ENCODE measurements at regions not wholly inside any gene's neighbourhood (a gene's known extent, or its start where the extent isn't known, plus 50 kb on each side); places are given as distances from the start of the nearest gene placed in this dataset.
A peak's percentile ranks its signal among the peaks of the same experiment; 100 is the strongest.

DNA sequence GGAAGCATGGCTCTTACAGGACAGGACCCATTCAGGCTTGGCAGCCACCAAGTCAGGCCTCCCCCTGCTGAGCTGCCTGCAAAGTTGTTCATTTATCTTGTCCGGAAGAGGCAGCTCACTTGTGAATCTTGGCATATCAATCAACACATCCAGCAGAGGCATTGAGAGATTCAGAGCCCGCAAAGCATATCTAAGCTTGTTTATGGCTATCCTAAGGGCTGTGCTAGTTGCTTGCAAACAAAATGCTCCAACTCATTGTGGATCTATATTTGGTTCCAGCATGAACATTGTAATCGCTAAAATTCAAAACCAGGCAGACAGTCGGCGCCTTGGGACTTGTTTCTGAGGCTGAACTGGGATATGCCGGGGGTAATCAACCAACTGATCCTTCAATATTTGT, 106.1 kb downstream of the UNC5CL start:
- H2AK5ac ChIP-seq (ENCODE audit: low read depth, low read length): no peak overlapping the region
- H3K36me3 ChIP-seq (replicated peaks in 1 of 2; ENCODE audit: control insufficient read depth in 2 of 2, insufficient read depth in 2 of 2, low read length in 2 of 2): no peaks in the 10 kb centered on the region
- no peak overlapping the region for H3K18ac ChIP-seq (ENCODE audit: low read length)
- H3K79me1 ChIP-seq (ENCODE audit: low read depth, low read length): no peaks in the 10 kb centered on the region
- no peaks in the 10 kb centered on the region for H3K27me3 ChIP-seq (ENCODE audit: control insufficient read depth in 3 of 3, insufficient read depth in 3 of 3, low read depth in 1 of 3, low read length in 3 of 3)
- H2BK5ac ChIP-seq (ENCODE audit: low read length): no peak overlapping the region
- H3K9ac ChIP-seq (ENCODE audit: low read depth, low read length, poor library complexity): no peak overlapping the region
- H3K23ac ChIP-seq (ENCODE audit: low read depth, low read length, poor library complexity): peak overlapping the region; percentile 3
- no CpG with 5 or more reads among the region's 6 CpGs for WGBS, 2 donors (ENCODE audit: extremely low coverage in 2 of 2, insufficient read length in 2 of 2, insufficient replicate concordance in 1 of 2)
- H2AFZ ChIP-seq (ENCODE audit: low read length): no peak overlapping the region
- no peak overlapping the region for H2BK15ac ChIP-seq (ENCODE audit: low read length)
- no peak overlapping the region for H4K8ac ChIP-seq (ENCODE audit: low read depth, low read length)
- H3K4me2 ChIP-seq (ENCODE audit: insufficient read depth, low read length, poor library complexity, severe bottlenecking): no peak overlapping the region
- no peak overlapping the region for H3K4ac ChIP-seq (ENCODE audit: low read length)
- H3K27ac ChIP-seq (replicated peaks; ENCODE audit: low read length): no peak overlapping the region
- peaks cover 3 to 9% of the 10 kb centered on the region in 2 donors for H3K4me1 ChIP-seq (ENCODE audit: control insufficient read depth in 2 of 2, insufficient read depth in 1 of 2, low read depth in 1 of 2, low read length in 2 of 2)
- no peak overlapping the region for H3K4me3 ChIP-seq (ENCODE audit: low read length in 2 of 2)
- no peaks in the 10 kb centered on the region for H3K9me3 ChIP-seq (replicated peaks in 1 of 2; ENCODE audit: control insufficient read depth in 2 of 2, insufficient read depth in 1 of 2, low read depth in 1 of 2, low read length in 2 of 2)
- no peak overlapping the region for H2BK12ac ChIP-seq (ENCODE audit: low read length)
- no peak overlapping the region for H4K91ac ChIP-seq (ENCODE audit: low read depth, low read length, poor library complexity)
- H3K14ac ChIP-seq (ENCODE audit: low read length): no peak overlapping the region
- DNase-seq (ENCODE audit: low spot score): no peak
- H2BK120ac ChIP-seq (ENCODE audit: low read depth, low read length): no peak overlapping the region

DNA sequence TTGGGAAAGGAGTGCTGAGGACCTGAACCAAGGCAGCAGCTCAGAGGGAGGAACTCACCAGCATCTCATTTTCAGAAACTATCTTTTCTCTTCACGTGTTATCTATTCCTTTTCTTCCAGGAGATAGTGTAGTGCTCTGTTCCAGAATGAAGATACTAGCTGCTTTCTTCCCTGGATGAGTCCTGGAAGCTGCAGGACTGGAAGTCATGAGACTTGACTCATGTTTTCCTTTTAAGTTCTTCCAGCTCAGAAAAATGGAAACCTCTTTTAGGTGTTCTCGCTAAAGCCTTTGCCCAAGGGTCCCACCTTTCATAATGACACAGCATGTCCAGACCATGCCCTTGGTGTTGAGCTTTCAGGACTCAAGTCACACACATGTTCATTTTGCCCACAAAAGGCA, 106.7 kb downstream of the UNC5CL start:
- Histone ChIP-seq H3K14ac (ENCODE audit: low read length) (no peak overlapping the region), H2BK12ac (ENCODE audit: low read length) (no peak overlapping the region), H2BK5ac (ENCODE audit: low read length) (no peak overlapping the region), H4K8ac (ENCODE audit: low read depth, low read length) (no peak overlapping the region), H3K18ac (ENCODE audit: low read length) (no peak overlapping the region), H3K4me3 (ENCODE audit: low read length in 2 of 2) (no peak overlapping the region), H4K91ac (ENCODE audit: low read depth, low read length, poor library complexity) (no peak overlapping the region), H3K4ac (ENCODE audit: low read length) (no peak overlapping the region), H3K4me2 (ENCODE audit: insufficient read depth, low read length, poor library complexity, severe bottlenecking) (no peak overlapping the region), H3K79me1 (ENCODE audit: low read depth, low read length) (no peaks in the 10 kb centered on the region), H3K9me3 (replicated peaks in 1 of 2; ENCODE audit: control insufficient read depth in 2 of 2, insufficient read depth in 1 of 2, low read depth in 1 of 2, low read length in 2 of 2) (no peaks in the 10 kb centered on the region), H3K36me3 (replicated peaks in 1 of 2; ENCODE audit: control insufficient read depth in 2 of 2, insufficient read depth in 2 of 2, low read length in 2 of 2) (no peaks in the 10 kb centered on the region), H2BK15ac (ENCODE audit: low read length) (no peak overlapping the region), H2BK120ac (ENCODE audit: low read depth, low read length) (no peak overlapping the region), H3K23ac (ENCODE audit: low read depth, low read length, poor library complexity) (peak overlapping the region; percentile 3), H3K9ac (ENCODE audit: low read depth, low read length, poor library complexity) (no peak overlapping the region), H3K27ac (replicated peaks; ENCODE audit: low read length) (no peak overlapping the region), H2AFZ (ENCODE audit: low read length) (no peak overlapping the region), H3K27me3 (ENCODE audit: control insufficient read depth in 3 of 3, insufficient read depth in 3 of 3, low read depth in 1 of 3, low read length in 3 of 3) (no peaks in the 10 kb centered on the region), H2AK5ac (ENCODE audit: low read depth, low read length) (no peak overlapping the region), H3K4me1 (ENCODE audit: control insufficient read depth in 2 of 2, insufficient read depth in 1 of 2, low read depth in 1 of 2, low read length in 2 of 2) (peaks cover 3 to 9% of the 10 kb centered on the region in 2 donors)
- no CpG with 5 or more reads among the region's 2 CpGs for WGBS, 2 donors (ENCODE audit: extremely low coverage in 2 of 2, insufficient read length in 2 of 2, insufficient replicate concordance in 1 of 2)
- DNase-seq (ENCODE audit: low spot score): no peak

DNA sequence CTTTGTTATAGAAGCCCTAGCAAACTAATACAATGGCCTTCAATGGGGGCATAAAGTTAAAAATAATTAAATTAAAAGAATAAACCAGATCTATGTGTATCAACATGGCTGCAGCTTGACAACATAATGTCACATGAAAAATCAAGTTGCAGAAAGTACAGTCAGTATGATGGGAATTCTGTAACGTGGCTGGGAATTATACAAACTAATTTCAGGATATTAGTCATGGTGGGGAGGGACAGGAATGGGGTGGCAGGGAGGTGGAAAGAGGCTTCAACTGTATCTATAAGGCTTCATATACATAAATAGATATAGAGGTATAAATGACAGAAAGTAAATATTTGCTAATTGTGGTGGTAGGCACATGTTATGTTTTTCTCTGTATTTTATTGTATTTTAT, 107.1 kb downstream of the UNC5CL start:
- Histone ChIP-seq H3K4me3 (ENCODE audit: low read length in 2 of 2) (no peak overlapping the region), H3K18ac (ENCODE audit: low read length) (no peak overlapping the region), H2BK120ac (ENCODE audit: low read depth, low read length) (no peak overlapping the region), H3K9ac (ENCODE audit: low read depth, low read length, poor library complexity) (no peak overlapping the region), H2BK12ac (ENCODE audit: low read length) (no peak overlapping the region), H2AFZ (ENCODE audit: low read length) (no peak overlapping the region), H3K79me1 (ENCODE audit: low read depth, low read length) (no peaks in the 10 kb centered on the region), H3K9me3 (replicated peaks in 1 of 2; ENCODE audit: control insufficient read depth in 2 of 2, insufficient read depth in 1 of 2, low read depth in 1 of 2, low read length in 2 of 2) (no peaks in the 10 kb centered on the region), H2AK5ac (ENCODE audit: low read depth, low read length) (no peak overlapping the region), H3K27ac (replicated peaks; ENCODE audit: low read length) (no peak overlapping the region), H3K4ac (ENCODE audit: low read length) (no peak overlapping the region), H3K4me2 (ENCODE audit: insufficient read depth, low read length, poor library complexity, severe bottlenecking) (no peak overlapping the region), H2BK5ac (ENCODE audit: low read length) (no peak overlapping the region), H3K23ac (ENCODE audit: low read depth, low read length, poor library complexity) (no peak overlapping the region), H2BK15ac (ENCODE audit: low read length) (no peak overlapping the region), H3K36me3 (replicated peaks in 1 of 2; ENCODE audit: control insufficient read depth in 2 of 2, insufficient read depth in 2 of 2, low read length in 2 of 2) (no peaks in the 10 kb centered on the region), H3K14ac (ENCODE audit: low read length) (no peak overlapping the region), H3K4me1 (ENCODE audit: control insufficient read depth in 2 of 2, insufficient read depth in 1 of 2, low read depth in 1 of 2, low read length in 2 of 2) (peaks cover 3 to 9% of the 10 kb centered on the region in 2 donors), H4K91ac (ENCODE audit: low read depth, low read length, poor library complexity) (no peak overlapping the region), H3K27me3 (ENCODE audit: control insufficient read depth in 3 of 3, insufficient read depth in 3 of 3, low read depth in 1 of 3, low read length in 3 of 3) (no peaks in the 10 kb centered on the region), H4K8ac (ENCODE audit: low read depth, low read length) (no peak overlapping the region)
- WGBS, 2 donors (ENCODE audit: extremely low coverage in 2 of 2, insufficient read length in 2 of 2, insufficient replicate concordance in 1 of 2): no CpG with 5 or more reads among the region's 1 CpG
- no peak for DNase-seq (ENCODE audit: low spot score)

DNA sequence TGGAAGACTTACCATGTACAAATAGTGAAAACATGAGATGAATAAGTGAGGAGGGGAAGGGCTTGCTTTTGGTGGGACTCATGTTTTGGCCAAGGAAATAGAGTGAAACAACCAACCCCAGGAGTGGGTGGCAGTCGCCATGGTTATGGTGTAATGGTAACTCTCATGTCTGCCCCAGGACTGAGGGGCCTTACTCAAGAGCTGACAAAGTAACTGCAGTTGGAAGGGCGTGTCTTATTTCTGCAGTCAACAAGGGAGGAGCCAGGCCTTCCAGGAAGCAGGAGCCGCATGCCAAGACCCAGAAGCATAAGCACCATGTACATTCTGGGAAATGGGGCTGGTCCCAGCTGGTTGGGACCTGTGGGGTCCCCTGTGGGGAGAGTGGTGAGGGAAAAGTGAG, 108.5 kb downstream of the UNC5CL start:
- Histone ChIP-seq H3K9me3 (replicated peaks in 1 of 2; ENCODE audit: control insufficient read depth in 2 of 2, insufficient read depth in 1 of 2, low read depth in 1 of 2, low read length in 2 of 2) (no peaks in the 10 kb centered on the region), H3K14ac (ENCODE audit: low read length) (no peak overlapping the region), H3K4me3 (ENCODE audit: low read length in 2 of 2) (no peak overlapping the region), H3K27ac (replicated peaks; ENCODE audit: low read length) (no peak overlapping the region), H4K8ac (ENCODE audit: low read depth, low read length) (no peak overlapping the region), H3K4ac (ENCODE audit: low read length) (no peak overlapping the region), H3K79me1 (ENCODE audit: low read depth, low read length) (no peaks in the 10 kb centered on the region), H2BK120ac (ENCODE audit: low read depth, low read length) (no peak overlapping the region), H2AFZ (ENCODE audit: low read length) (peak overlapping the region; percentile 62), H3K4me1 (ENCODE audit: control insufficient read depth in 2 of 2, insufficient read depth in 1 of 2, low read depth in 1 of 2, low read length in 2 of 2) (peaks cover 0 to 4% of the 10 kb centered on the region in 2 donors), H2BK15ac (ENCODE audit: low read length) (no peak overlapping the region), H3K36me3 (replicated peaks in 1 of 2; ENCODE audit: control insufficient read depth in 2 of 2, insufficient read depth in 2 of 2, low read length in 2 of 2) (no peaks in the 10 kb centered on the region), H2BK5ac (ENCODE audit: low read length) (no peak overlapping the region), H3K9ac (ENCODE audit: low read depth, low read length, poor library complexity) (no peak overlapping the region), H3K18ac (ENCODE audit: low read length) (no peak overlapping the region), H3K23ac (ENCODE audit: low read depth, low read length, poor library complexity) (no peak overlapping the region), H2BK12ac (ENCODE audit: low read length) (no peak overlapping the region), H4K91ac (ENCODE audit: low read depth, low read length, poor library complexity) (no peak overlapping the region), H3K4me2 (ENCODE audit: insufficient read depth, low read length, poor library complexity, severe bottlenecking) (no peak overlapping the region), H2AK5ac (ENCODE audit: low read depth, low read length) (no peak overlapping the region), H3K27me3 (ENCODE audit: control insufficient read depth in 3 of 3, insufficient read depth in 3 of 3, low read depth in 1 of 3, low read length in 3 of 3) (no peaks in the 10 kb centered on the region)
- DNase-seq (ENCODE audit: low spot score): no peak
- no CpG with 5 or more reads among the region's 3 CpGs for WGBS, 2 donors (ENCODE audit: extremely low coverage in 2 of 2, insufficient read length in 2 of 2, insufficient replicate concordance in 1 of 2)
